MM.1S (cell line): ENCODE measurements at regions not wholly inside any gene's neighbourhood (a gene's known extent, or its start where the extent isn't known, plus 50 kb on each side); places are given as distances from the start of the nearest gene placed in this dataset.

ENCODE experiments used
- EZH2 ChIP-seq: fragments of 300-600 bp; sonication (generic); optimal IDR thresholded peaks from 2 replicates; pipeline ENCODE3; 2017; ENCODE audit warnings: low read depth, mild to moderate bottlenecking, antibody characterized with exemption, low read length, mixed read lengths
- EZH2phosphoT487 ChIP-seq: fragments of 300-600 bp; sonication (generic); IDR thresholded peaks from 2 replicates; pipeline ENCODE4 v1.6.1; 2018; ENCODE audit warnings: antibody characterized with exemption, low read length
- TF ChIP-seq, protein P1 (sequence below): fragments of 300-600 bp; sonication (generic); IDR thresholded peaks from 2 replicates; pipeline ENCODE4 v1.5.1; 2016; ENCODE audit warnings: antibody characterized with exemption, low read length, mixed read lengths

GRCh38 chr4:84342161-84342560 is 156.9 kb downstream of the NKX6-1 start:
- TF ChIP-seq, protein P1, sequence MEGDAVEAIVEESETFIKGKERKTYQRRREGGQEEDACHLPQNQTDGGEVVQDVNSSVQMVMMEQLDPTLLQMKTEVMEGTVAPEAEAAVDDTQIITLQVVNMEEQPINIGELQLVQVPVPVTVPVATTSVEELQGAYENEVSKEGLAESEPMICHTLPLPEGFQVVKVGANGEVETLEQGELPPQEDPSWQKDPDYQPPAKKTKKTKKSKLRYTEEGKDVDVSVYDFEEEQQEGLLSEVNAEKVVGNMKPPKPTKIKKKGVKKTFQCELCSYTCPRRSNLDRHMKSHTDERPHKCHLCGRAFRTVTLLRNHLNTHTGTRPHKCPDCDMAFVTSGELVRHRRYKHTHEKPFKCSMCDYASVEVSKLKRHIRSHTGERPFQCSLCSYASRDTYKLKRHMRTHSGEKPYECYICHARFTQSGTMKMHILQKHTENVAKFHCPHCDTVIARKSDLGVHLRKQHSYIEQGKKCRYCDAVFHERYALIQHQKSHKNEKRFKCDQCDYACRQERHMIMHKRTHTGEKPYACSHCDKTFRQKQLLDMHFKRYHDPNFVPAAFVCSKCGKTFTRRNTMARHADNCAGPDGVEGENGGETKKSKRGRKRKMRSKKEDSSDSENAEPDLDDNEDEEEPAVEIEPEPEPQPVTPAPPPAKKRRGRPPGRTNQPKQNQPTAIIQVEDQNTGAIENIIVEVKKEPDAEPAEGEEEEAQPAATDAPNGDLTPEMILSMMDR = no peak
- no peak for TF ChIP-seq EZH2
- TF ChIP-seq EZH2phosphoT487 = no peak
